Smooth muscle cell (in vitro differentiated cells): ENCODE measurements at regions not wholly inside any gene's neighbourhood (a gene's known extent, or its start where the extent isn't known, plus 50 kb on each side); places are given as distances from the start of the nearest gene placed in this dataset.
A peak's percentile ranks its signal among the peaks of the same experiment; 100 is the strongest.

ENCODE experiments used
- DNase-seq: peaks from one replicate; lab custom pipeline; 2025; ENCODE audit not compliant: unreplicated experiment; lab: John Stamatoyannopoulos, UW
- H2AFZ ChIP-seq: fragments of 200-600 bp; sonication (generic); 2 replicates; pipeline ENCODE4 v1.6.0; 2016; ENCODE audit warnings: antibody characterized with exemption, low read depth, mild to moderate bottlenecking
- H3F3A ChIP-seq: fragments of 200-600 bp; sonication (generic); 2 replicates; pipeline ENCODE4 v1.6.0; 2017; ENCODE audit warnings: antibody characterized with exemption, low read depth
- H3K27ac ChIP-seq: fragments of 200-600 bp; sonication (generic); 2 replicates; pipeline ENCODE4 v1.5.1; 2016; ENCODE audit warnings: low read depth, mild to moderate bottlenecking
- H3K27me3 ChIP-seq: fragments of 200-600 bp; sonication (generic); 2 replicates; pipeline ENCODE4 v1.6.1; 2016; ENCODE audit warnings: low read depth, mild to moderate bottlenecking
- H3K36me3 ChIP-seq: fragments of 200-600 bp; sonication (generic); 2 replicates; pipeline ENCODE4 v1.5.1; 2016; ENCODE audit warnings: low read depth
- H3K4me1 ChIP-seq: fragments of 200-600 bp; sonication (generic); 2 replicates; pipeline ENCODE4 v1.5.1; 2016; ENCODE audit warnings: low read depth
- H3K4me2 ChIP-seq: fragments of 200-600 bp; sonication (generic); 2 replicates; pipeline ENCODE4 v1.6.0; 2016; ENCODE audit warnings: mild to moderate bottlenecking
- H3K4me3 ChIP-seq: fragments of 200-600 bp; sonication (generic); 2 replicates; pipeline ENCODE4 v1.5.1; 2016; ENCODE audit warnings: mild to moderate bottlenecking
- H3K79me2 ChIP-seq: fragments of 200-600 bp; sonication (generic); 2 replicates; pipeline ENCODE4 v1.6.0; 2016; ENCODE audit warnings: low read depth, mild to moderate bottlenecking
- H3K9ac ChIP-seq: fragments of 200-600 bp; sonication (generic); 2 replicates; pipeline ENCODE4 v1.6.0; 2016; ENCODE audit warnings: low read depth
- H3K9me3 ChIP-seq: fragments of 200-600 bp; sonication (generic); replicated peaks from 2 replicates; pipeline ENCODE4 v1.5.1; 2016; ENCODE audit warnings: low read depth
- H4K20me1 ChIP-seq: fragments of 200-600 bp; sonication (generic); 2 replicates; pipeline ENCODE4 v1.6.0; 2016; ENCODE audit warnings: low read depth
- WGBS: methylation state at CpG from one replicate; pipeline ENCODE4 v1.1.7; 2016; ENCODE audit warnings: low lambda C conversion rate; 5-methylcytosine and 5-hydroxymethylcytosine counted together
- TF ChIP-seq, protein P1 (sequence below): fragments of 200-600 bp; sonication (generic); IDR thresholded peaks from 2 replicates; pipeline ENCODE4 v1.5.1; 2017; ENCODE audit warnings: borderline replicate concordance, mild to moderate bottlenecking, antibody characterized with exemption; ENCODE audit not compliant: insufficient read depth, poor library complexity, severe bottlenecking

DNA sequence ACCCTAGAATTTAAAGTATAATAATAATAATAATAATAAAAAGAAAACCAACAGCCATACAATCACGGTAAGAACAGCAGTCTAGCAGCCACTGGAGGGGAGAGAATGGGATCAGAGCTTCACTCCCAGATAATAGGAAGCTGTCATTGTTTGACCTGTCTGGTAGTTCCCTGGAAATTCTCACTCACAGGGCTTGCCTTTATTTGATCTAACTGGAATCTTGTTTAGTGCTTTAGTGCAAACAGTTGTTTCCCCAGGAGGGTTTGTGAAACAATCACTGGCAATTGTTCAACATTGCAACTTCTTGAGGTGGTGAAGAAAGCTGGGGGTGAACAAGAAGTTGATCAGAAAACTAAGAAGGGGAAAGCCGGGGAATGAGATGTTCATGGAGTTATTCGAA is 68.7 kb upstream of the PTCSC3 start:
- Histone ChIP-seq H2AFZ (no peak overlapping the region), H3F3A (no peaks in the 10 kb centered on the region), H4K20me1 (no peaks in the 10 kb centered on the region), H3K36me3 (no peaks in the 10 kb centered on the region), H3K9me3 (no peaks in the 10 kb centered on the region), H3K4me1 (peaks cover 9% of the 10 kb centered on the region), H3K79me2 (no peaks in the 10 kb centered on the region), H3K4me3 (no peak overlapping the region), H3K9ac (no peak overlapping the region), H3K27ac (no peak overlapping the region), H3K27me3 (no peaks in the 10 kb centered on the region), H3K4me2 (no peak overlapping the region)
- TF ChIP-seq, protein P1, sequence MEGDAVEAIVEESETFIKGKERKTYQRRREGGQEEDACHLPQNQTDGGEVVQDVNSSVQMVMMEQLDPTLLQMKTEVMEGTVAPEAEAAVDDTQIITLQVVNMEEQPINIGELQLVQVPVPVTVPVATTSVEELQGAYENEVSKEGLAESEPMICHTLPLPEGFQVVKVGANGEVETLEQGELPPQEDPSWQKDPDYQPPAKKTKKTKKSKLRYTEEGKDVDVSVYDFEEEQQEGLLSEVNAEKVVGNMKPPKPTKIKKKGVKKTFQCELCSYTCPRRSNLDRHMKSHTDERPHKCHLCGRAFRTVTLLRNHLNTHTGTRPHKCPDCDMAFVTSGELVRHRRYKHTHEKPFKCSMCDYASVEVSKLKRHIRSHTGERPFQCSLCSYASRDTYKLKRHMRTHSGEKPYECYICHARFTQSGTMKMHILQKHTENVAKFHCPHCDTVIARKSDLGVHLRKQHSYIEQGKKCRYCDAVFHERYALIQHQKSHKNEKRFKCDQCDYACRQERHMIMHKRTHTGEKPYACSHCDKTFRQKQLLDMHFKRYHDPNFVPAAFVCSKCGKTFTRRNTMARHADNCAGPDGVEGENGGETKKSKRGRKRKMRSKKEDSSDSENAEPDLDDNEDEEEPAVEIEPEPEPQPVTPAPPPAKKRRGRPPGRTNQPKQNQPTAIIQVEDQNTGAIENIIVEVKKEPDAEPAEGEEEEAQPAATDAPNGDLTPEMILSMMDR = no peak
- DNase-seq = no peak
- 91% methylated on average over 3 of the region's 3 CpGs for WGBS

DNA sequence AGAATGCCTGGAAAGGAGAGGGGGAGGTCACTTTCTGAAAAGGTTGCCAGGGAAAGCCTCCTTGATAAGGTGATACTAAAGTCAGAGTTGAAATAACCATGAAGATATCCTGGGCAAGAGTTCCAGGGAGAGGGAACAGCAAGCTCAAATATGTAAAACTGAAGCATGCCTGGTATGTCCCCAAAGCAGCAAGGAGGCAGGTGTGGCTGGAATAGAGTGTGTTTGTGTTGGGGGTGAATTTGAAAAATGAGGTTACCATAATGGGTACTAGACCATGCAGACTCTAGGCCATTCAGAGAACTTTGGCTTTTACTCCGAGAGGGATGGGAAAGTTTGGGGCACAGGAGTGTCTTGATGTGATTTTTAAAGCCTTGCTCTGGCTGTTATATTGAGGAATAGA is 66.7 kb upstream of the PTCSC3 start:
- H3K27me3 ChIP-seq = no peaks in the 10 kb centered on the region
- TF ChIP-seq, protein P1 = no peak
- no peak overlapping the region for H3K4me2 ChIP-seq
- no peaks in the 10 kb centered on the region for H3K79me2 ChIP-seq
- H3K27ac ChIP-seq = no peak overlapping the region
- no peaks in the 10 kb centered on the region for H3K9me3 ChIP-seq
- H4K20me1 ChIP-seq = no peaks in the 10 kb centered on the region
- H3K4me3 ChIP-seq = no peak overlapping the region
- H3F3A ChIP-seq = no peaks in the 10 kb centered on the region
- H3K36me3 ChIP-seq = no peaks in the 10 kb centered on the region
- no peak overlapping the region for H2AFZ ChIP-seq
- DNase-seq = no peak
- H3K4me1 ChIP-seq = peaks cover 15% of the 10 kb centered on the region
- no peak overlapping the region for H3K9ac ChIP-seq
- WGBS = 62% methylated on average over 1 of the region's 1 CpG

DNA sequence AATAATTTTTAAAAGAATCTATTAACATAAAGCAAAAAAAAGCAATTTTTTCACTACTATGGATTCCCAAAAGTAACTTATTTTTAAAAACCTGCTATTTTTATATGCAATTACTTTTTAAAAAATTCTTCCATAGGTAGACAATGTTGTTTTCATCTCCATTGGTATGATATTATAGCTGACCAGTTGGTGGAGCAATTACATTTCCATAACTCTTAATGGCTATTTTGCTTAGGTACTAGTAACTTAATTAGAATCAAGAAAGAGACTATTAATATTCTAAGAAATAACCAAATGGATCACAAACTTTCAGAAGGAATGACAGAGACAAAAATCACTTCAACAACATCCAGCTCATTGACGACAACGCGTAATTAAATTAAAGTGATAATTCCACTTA is 64.7 kb upstream of the PTCSC3 start:
- H3K4me1 ChIP-seq = peaks cover 15% of the 10 kb centered on the region
- no peaks in the 10 kb centered on the region for H3K36me3 ChIP-seq
- 82% methylated on average over 3 of the region's 3 CpGs for WGBS
- H3K9me3 ChIP-seq = no peaks in the 10 kb centered on the region
- no peaks in the 10 kb centered on the region for H3K27me3 ChIP-seq
- TF ChIP-seq, protein P1 = no peak
- H3K4me3 ChIP-seq = no peak overlapping the region
- no peak overlapping the region for H3K9ac ChIP-seq
- no peaks in the 10 kb centered on the region for H3F3A ChIP-seq
- no peak for DNase-seq
- H3K27ac ChIP-seq = no peak overlapping the region
- no peaks in the 10 kb centered on the region for H3K79me2 ChIP-seq
- no peaks in the 10 kb centered on the region for H4K20me1 ChIP-seq
- H2AFZ ChIP-seq = no peak overlapping the region
- H3K4me2 ChIP-seq = no peak overlapping the region

DNA sequence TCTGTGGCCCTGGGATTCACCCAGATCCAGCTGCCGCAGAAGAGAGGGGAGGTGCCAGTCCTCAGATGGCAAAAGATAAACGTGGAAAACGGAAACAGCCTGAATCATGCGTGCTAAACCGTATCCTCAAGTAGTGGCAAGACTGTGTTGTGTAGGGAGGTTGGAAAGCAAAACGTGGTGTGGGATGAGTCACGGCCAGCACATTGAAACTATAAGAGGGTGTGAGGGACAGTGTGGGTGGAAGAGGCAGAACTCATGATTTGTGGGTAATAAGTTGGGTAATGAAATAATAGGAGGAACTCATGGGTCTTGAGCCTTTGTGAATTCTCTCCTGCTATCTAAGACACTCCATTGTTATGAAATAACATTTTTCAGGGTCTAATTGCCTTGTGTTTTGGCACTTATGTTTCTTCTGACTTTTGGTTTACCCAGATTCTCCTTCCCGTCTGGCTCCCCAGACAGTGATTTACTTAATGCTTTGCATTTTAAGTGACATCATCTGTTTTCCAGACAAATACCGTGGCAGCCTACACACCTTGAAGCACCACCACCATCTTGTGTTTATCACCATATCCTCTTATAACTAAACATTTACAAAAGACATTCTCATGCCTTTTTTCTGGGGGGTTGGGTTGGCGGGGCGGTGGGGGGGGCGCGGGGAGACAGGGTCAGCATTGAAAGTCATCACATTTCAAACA is 62.3 kb upstream of the PTCSC3 start:
- H3K36me3 ChIP-seq = no peaks in the 10 kb centered on the region
- no peak for DNase-seq
- peak overlapping the region; percentile 79 for H3K9ac ChIP-seq
- TF ChIP-seq, protein P1 = no peak
- H3K27ac ChIP-seq = peak overlapping the region; percentile 94
- WGBS = 39% methylated on average over 13 of the region's 13 CpGs
- H3K4me1 ChIP-seq = peaks cover 7% of the 10 kb centered on the region
- no peak overlapping the region for H3K4me3 ChIP-seq
- H3K27me3 ChIP-seq = no peaks in the 10 kb centered on the region
- H3K9me3 ChIP-seq = no peaks in the 10 kb centered on the region
- H4K20me1 ChIP-seq = no peaks in the 10 kb centered on the region
- peak overlapping the region; percentile 41 for H3K4me2 ChIP-seq
- H3F3A ChIP-seq = no peaks in the 10 kb centered on the region
- H3K79me2 ChIP-seq = no peaks in the 10 kb centered on the region
- peak overlapping the region; percentile 68 for H2AFZ ChIP-seq
